GM18870 (cell line): ENCODE measurements at regions not wholly inside any gene's neighbourhood (a gene's known extent, or its start where the extent isn't known, plus 50 kb on each side); places are given as distances from the start of the nearest gene placed in this dataset.

Source experiments
- ATAC-seq: cut with Tn5 transposase; IDR thresholded peaks from one replicate; pipeline ENCODE4 v1.9.1; 2021; ENCODE audit warnings: moderate library complexity; ENCODE audit not compliant: unreplicated experiment

- no peak for ATAC-seq
Observed at GRCh38 chr2:82307511-82307910, 2003.0 kb upstream of the LRRTM1 start.

- no peak for ATAC-seq
Observed at GRCh38 chr2:82301506-82301905, 1997.0 kb upstream of the LRRTM1 start.

GRCh38 chr2:82289446-82289845, 1984.9 kb upstream of the LRRTM1 start:
- ATAC-seq = no peak

- ATAC-seq = no peak
Observed at GRCh38 chr2:82283075-82283474, 1978.5 kb upstream of the LRRTM1 start.

GRCh38 chr2:82282111-82282882, 1977.7 kb upstream of the LRRTM1 start:
- ATAC-seq = no peak

GRCh38 chr2:82279367-82279766, 1974.8 kb upstream of the LRRTM1 start:
- ATAC-seq = no peak

- no peak for ATAC-seq
Observed at GRCh38 chr2:82278416-82278815, 1973.9 kb upstream of the LRRTM1 start.

GRCh38 chr2:82275599-82275998, 1971.0 kb upstream of the LRRTM1 start:
- ATAC-seq = no peak

- ATAC-seq = no peak
Observed at GRCh38 chr2:82268446-82268845, 1963.9 kb upstream of the LRRTM1 start.

GRCh38 chr2:82260521-82260920, 1956.0 kb upstream of the LRRTM1 start:
- no peak for ATAC-seq

- no peak for ATAC-seq
Observed at GRCh38 chr2:82259551-82259950, 1955.0 kb upstream of the LRRTM1 start.

- ATAC-seq = no peak
Observed at GRCh38 chr2:82257796-82258555, 1953.4 kb upstream of the LRRTM1 start.

- no peak for ATAC-seq
Observed at GRCh38 chr2:82256983-82257632, 1952.6 kb upstream of the LRRTM1 start.

- no peak for ATAC-seq
Observed at GRCh38 chr2:82256288-82256687, 1951.7 kb upstream of the LRRTM1 start.

- no peak for ATAC-seq
Observed at GRCh38 chr2:82254728-82255127, 1950.2 kb upstream of the LRRTM1 start.

- ATAC-seq = no peak
Observed at GRCh38 chr2:82246220-82246775, 1941.7 kb upstream of the LRRTM1 start.

- no peak for ATAC-seq
Observed at GRCh38 chr2:82239176-82239575, 1934.6 kb upstream of the LRRTM1 start.

- no peak for ATAC-seq
Observed at GRCh38 chr2:82237994-82238662, 1933.6 kb upstream of the LRRTM1 start.

GRCh38 chr2:82234283-82234874, 1929.8 kb upstream of the LRRTM1 start:
- no peak for ATAC-seq

GRCh38 chr2:82233806-82234205, 1929.3 kb upstream of the LRRTM1 start:
- no peak for ATAC-seq

- no peak for ATAC-seq
Observed at GRCh38 chr2:82230406-82230805, 1925.9 kb upstream of the LRRTM1 start.
